ENCODE measurements at regions not wholly inside any gene's neighbourhood (a gene's known extent, or its start where the extent isn't known, plus 50 kb on each side); places are given as distances from the start of the nearest gene placed in this dataset.

- H3K27me3 ChIP-seq (ENCODE audit: control insufficient read depth in 1 of 2, insufficient read depth in 1 of 2, low read length in 2 of 2) = peaks cover 18 to 21% of the 10 kb centered on the region in 2 experiments
- H3K4ac ChIP-seq (ENCODE audit: low read depth in 1 of 2, low read length in 2 of 2) = no peak overlapping the region
- H3K18ac ChIP-seq (ENCODE audit: low read depth in 1 of 2, low read length in 2 of 2) = no peak overlapping the region
- H2BK15ac ChIP-seq (ENCODE audit: low read depth, poor library complexity, severe bottlenecking) = no peak overlapping the region
- no peak overlapping the region for H4K8ac ChIP-seq (ENCODE audit: low read length)
- no peak overlapping the region for H2AFZ ChIP-seq (ENCODE audit: low read depth, low read length)
- no peak overlapping the region for H2BK12ac ChIP-seq (ENCODE audit: low read length in 2 of 2)
- H3K36me3 ChIP-seq (ENCODE audit: control insufficient read depth in 1 of 2, insufficient read depth in 2 of 2, low read depth in 1 of 2, low read length in 2 of 2) = no peaks in the 10 kb centered on the region
- peaks cover 2% of the 10 kb centered on the region for H3K4me1 ChIP-seq (ENCODE audit: control insufficient read depth, insufficient read depth, low read depth, low read length)
- H3K9me3 ChIP-seq (ENCODE audit: control insufficient read depth, low read length) = no peaks in the 10 kb centered on the region
- H3K9ac ChIP-seq (ENCODE audit: low read length) = no peak overlapping the region
- no peak for DNase-seq
- no peak overlapping the region for H3K4me3 ChIP-seq (ENCODE audit: insufficient read depth in 1 of 2, low read depth in 1 of 2, low read length in 2 of 2)
- no peak overlapping the region for H2BK5ac ChIP-seq (ENCODE audit: low read depth, low read length, poor library complexity, severe bottlenecking)
- H4K91ac ChIP-seq (ENCODE audit: low read length) = no peak overlapping the region
- H3K27ac ChIP-seq (ENCODE audit: low read length, poor library complexity, severe bottlenecking) = no peak overlapping the region
- H2BK120ac ChIP-seq (ENCODE audit: low read depth, low read length) = no peak overlapping the region
- H3K23ac ChIP-seq (ENCODE audit: low read length in 2 of 2) = no peak overlapping the region
- H3K79me1 ChIP-seq (replicated peaks; ENCODE audit: low read length, poor library complexity, severe bottlenecking) = no peaks in the 10 kb centered on the region
- no peak overlapping the region for H3K4me2 ChIP-seq (ENCODE audit: low read length, poor library complexity, severe bottlenecking)
- H3K14ac ChIP-seq (ENCODE audit: low read length in 2 of 2) = no peak overlapping the region
- no peak overlapping the region for H2AK5ac ChIP-seq (ENCODE audit: low read length, severe bottlenecking)
- 100% methylated on average over 1 of the region's 2 CpGs for WGBS
Measured at GRCh38 chr1:168390271-168390670, 109.6 kb downstream of the TBX19 start.

GRCh38 chr1:168387781-168388760 is 107.4 kb downstream of the TBX19 start:
- Histone ChIP-seq H4K91ac (ENCODE audit: low read length) (no peak overlapping the region), H3K27ac (ENCODE audit: low read length, poor library complexity, severe bottlenecking) (no peak overlapping the region), H3K4me1 (ENCODE audit: control insufficient read depth, insufficient read depth, low read depth, low read length) (peaks cover 2% of the 10 kb centered on the region), H3K4me3 (ENCODE audit: insufficient read depth in 1 of 2, low read depth in 1 of 2, low read length in 2 of 2) (no peak overlapping the region), H2BK15ac (ENCODE audit: low read depth, poor library complexity, severe bottlenecking) (no peak overlapping the region), H2AK5ac (ENCODE audit: low read length, severe bottlenecking) (no peak overlapping the region), H2BK5ac (ENCODE audit: low read depth, low read length, poor library complexity, severe bottlenecking) (no peak overlapping the region), H2AFZ (ENCODE audit: low read depth, low read length) (no peak overlapping the region), H3K14ac (ENCODE audit: low read length in 2 of 2) (no peak overlapping the region), H4K8ac (ENCODE audit: low read length) (no peak overlapping the region), H3K4me2 (ENCODE audit: low read length, poor library complexity, severe bottlenecking) (no peak overlapping the region), H3K36me3 (ENCODE audit: control insufficient read depth in 1 of 2, insufficient read depth in 2 of 2, low read depth in 1 of 2, low read length in 2 of 2) (no peaks in the 10 kb centered on the region), H3K9ac (ENCODE audit: low read length) (no peak overlapping the region), H3K23ac (ENCODE audit: low read length in 2 of 2) (no peak overlapping the region), H3K18ac (ENCODE audit: low read depth in 1 of 2, low read length in 2 of 2) (no peak overlapping the region), H3K27me3 (ENCODE audit: control insufficient read depth in 1 of 2, insufficient read depth in 1 of 2, low read length in 2 of 2) (peaks cover 18 to 21% of the 10 kb centered on the region in 2 experiments), H2BK120ac (ENCODE audit: low read depth, low read length) (no peak overlapping the region), H3K4ac (ENCODE audit: low read depth in 1 of 2, low read length in 2 of 2) (no peak overlapping the region), H2BK12ac (ENCODE audit: low read length in 2 of 2) (no peak overlapping the region), H3K9me3 (ENCODE audit: control insufficient read depth, low read length) (no peaks in the 10 kb centered on the region), H3K79me1 (replicated peaks; ENCODE audit: low read length, poor library complexity, severe bottlenecking) (no peaks in the 10 kb centered on the region)
- DNase-seq = no peak
- 67% methylated on average over 5 of the region's 5 CpGs for WGBS

GRCh38 chr1:168386949-168387586 is 106.4 kb downstream of the TBX19 start:
- Histone ChIP-seq H2AK5ac (ENCODE audit: low read length, severe bottlenecking) (no peak overlapping the region), H3K27me3 (ENCODE audit: control insufficient read depth in 1 of 2, insufficient read depth in 1 of 2, low read length in 2 of 2) (peaks cover 18 to 21% of the 10 kb centered on the region in 2 experiments), H4K8ac (ENCODE audit: low read length) (no peak overlapping the region), H3K23ac (ENCODE audit: low read length in 2 of 2) (peak overlapping the region in 1 of 2 experiments; percentile 59), H2BK5ac (ENCODE audit: low read depth, low read length, poor library complexity, severe bottlenecking) (no peak overlapping the region), H2BK120ac (ENCODE audit: low read depth, low read length) (no peak overlapping the region), H2BK12ac (ENCODE audit: low read length in 2 of 2) (no peak overlapping the region), H3K79me1 (replicated peaks; ENCODE audit: low read length, poor library complexity, severe bottlenecking) (no peaks in the 10 kb centered on the region), H3K18ac (ENCODE audit: low read depth in 1 of 2, low read length in 2 of 2) (peak overlapping the region in 1 of 2 experiments; percentile 73), H3K9ac (ENCODE audit: low read length) (peak overlapping the region; percentile 20), H4K91ac (ENCODE audit: low read length) (no peak overlapping the region), H3K4ac (ENCODE audit: low read depth in 1 of 2, low read length in 2 of 2) (no peak overlapping the region), H3K14ac (ENCODE audit: low read length in 2 of 2) (no peak overlapping the region), H3K4me2 (ENCODE audit: low read length, poor library complexity, severe bottlenecking) (no peak overlapping the region), H2AFZ (ENCODE audit: low read depth, low read length) (no peak overlapping the region), H3K4me1 (ENCODE audit: control insufficient read depth, insufficient read depth, low read depth, low read length) (peaks cover 2% of the 10 kb centered on the region), H2BK15ac (ENCODE audit: low read depth, poor library complexity, severe bottlenecking) (no peak overlapping the region), H3K36me3 (ENCODE audit: control insufficient read depth in 1 of 2, insufficient read depth in 2 of 2, low read depth in 1 of 2, low read length in 2 of 2) (no peaks in the 10 kb centered on the region), H3K27ac (ENCODE audit: low read length, poor library complexity, severe bottlenecking) (no peak overlapping the region), H3K9me3 (ENCODE audit: control insufficient read depth, low read length) (no peaks in the 10 kb centered on the region), H3K4me3 (ENCODE audit: insufficient read depth in 1 of 2, low read depth in 1 of 2, low read length in 2 of 2) (no peak overlapping the region)
- no peak for DNase-seq
- 40% methylated on average over 21 of the region's 25 CpGs for WGBS

GRCh38 chr1:168386492-168386891 is 105.8 kb downstream of the TBX19 start:
- no peaks in the 10 kb centered on the region for H3K36me3 ChIP-seq (ENCODE audit: control insufficient read depth in 1 of 2, insufficient read depth in 2 of 2, low read depth in 1 of 2, low read length in 2 of 2)
- no peak overlapping the region for H3K4me2 ChIP-seq (ENCODE audit: low read length, poor library complexity, severe bottlenecking)
- no peak overlapping the region for H3K27ac ChIP-seq (ENCODE audit: low read length, poor library complexity, severe bottlenecking)
- no peaks in the 10 kb centered on the region for H3K9me3 ChIP-seq (ENCODE audit: control insufficient read depth, low read length)
- H4K8ac ChIP-seq (ENCODE audit: low read length) = no peak overlapping the region
- no peak overlapping the region for H3K18ac ChIP-seq (ENCODE audit: low read depth in 1 of 2, low read length in 2 of 2)
- peaks cover 2% of the 10 kb centered on the region for H3K4me1 ChIP-seq (ENCODE audit: control insufficient read depth, insufficient read depth, low read depth, low read length)
- no peak overlapping the region for H3K4ac ChIP-seq (ENCODE audit: low read depth in 1 of 2, low read length in 2 of 2)
- H2AFZ ChIP-seq (ENCODE audit: low read depth, low read length) = no peak overlapping the region
- no peak for DNase-seq
- no peak overlapping the region for H3K4me3 ChIP-seq (ENCODE audit: insufficient read depth in 1 of 2, low read depth in 1 of 2, low read length in 2 of 2)
- no peak overlapping the region for H2BK15ac ChIP-seq (ENCODE audit: low read depth, poor library complexity, severe bottlenecking)
- no peak overlapping the region for H3K23ac ChIP-seq (ENCODE audit: low read length in 2 of 2)
- no peaks in the 10 kb centered on the region for H3K79me1 ChIP-seq (replicated peaks; ENCODE audit: low read length, poor library complexity, severe bottlenecking)
- 98% methylated on average over 2 of the region's 2 CpGs for WGBS
- H2BK120ac ChIP-seq (ENCODE audit: low read depth, low read length) = no peak overlapping the region
- H3K14ac ChIP-seq (ENCODE audit: low read length in 2 of 2) = no peak overlapping the region
- no peak overlapping the region for H2BK12ac ChIP-seq (ENCODE audit: low read length in 2 of 2)
- no peak overlapping the region for H2BK5ac ChIP-seq (ENCODE audit: low read depth, low read length, poor library complexity, severe bottlenecking)
- no peak overlapping the region for H4K91ac ChIP-seq (ENCODE audit: low read length)
- peaks cover 18 to 21% of the 10 kb centered on the region in 2 experiments for H3K27me3 ChIP-seq (ENCODE audit: control insufficient read depth in 1 of 2, insufficient read depth in 1 of 2, low read length in 2 of 2)
- no peak overlapping the region for H2AK5ac ChIP-seq (ENCODE audit: low read length, severe bottlenecking)
- no peak overlapping the region for H3K9ac ChIP-seq (ENCODE audit: low read length)

Data from mesenchymal stem cell (in vitro differentiated cells and primary cell).